Left ventricle myocardium inferior (tissue), 1 donor: ENCODE measurements at regions not wholly inside any gene's neighbourhood (a gene's known extent, or its start where the extent isn't known, plus 50 kb on each side); places are given as distances from the start of the nearest gene placed in this dataset.
"Not testable (repeated sequence)": the region's sequence is repeated elsewhere in the genome, so short reads cannot be mapped to it uniquely, and the experiment has no call there.

Experiments
- DNase-seq: peaks from one replicate; pipeline ENCODE4 v3.0.0-alpha.2; 2020
- H3K27ac ChIP-seq: fragments of 200-600 bp; replicated peaks from 2 replicates; pipeline ENCODE4 v1.8.0; 2021
- H3K27me3 ChIP-seq: fragments of 200-600 bp; 2 replicates; pipeline ENCODE4 v1.8.0; 2021; ENCODE audit warnings: low read depth
- H3K36me3 ChIP-seq: fragments of 200-600 bp; 2 replicates; pipeline ENCODE4 v1.8.0; 2021
- H3K4me1 ChIP-seq: fragments of 200-600 bp; 2 replicates; pipeline ENCODE4 v1.8.0; 2021
- H3K4me3 ChIP-seq: fragments of 200-600 bp; 2 replicates; pipeline ENCODE4 v1.8.0; 2021; ENCODE audit warnings: mild to moderate bottlenecking, moderate library complexity
- H3K9me3 ChIP-seq: fragments of 200-600 bp; replicated peaks from 2 replicates; pipeline ENCODE4 v1.8.0; 2021
- intact Hi-C: fragments of 100-400 bp; cut with micrococcal nuclease; formaldehyde crosslinking; loops from one replicate; pipeline ENCODE4 v1.11.0; 2022
- TF ChIP-seq, protein P1 (sequence below): fragments of 200-600 bp; IDR thresholded peaks from 2 replicates; pipeline ENCODE4 v1.8.0; 2021; ENCODE audit warnings: antibody characterized with exemption, mild to moderate bottlenecking, borderline replicate concordance
- donor health status: DM: no; HTN: yes; CAD: no; lungs with severe emphysema.

DNA sequence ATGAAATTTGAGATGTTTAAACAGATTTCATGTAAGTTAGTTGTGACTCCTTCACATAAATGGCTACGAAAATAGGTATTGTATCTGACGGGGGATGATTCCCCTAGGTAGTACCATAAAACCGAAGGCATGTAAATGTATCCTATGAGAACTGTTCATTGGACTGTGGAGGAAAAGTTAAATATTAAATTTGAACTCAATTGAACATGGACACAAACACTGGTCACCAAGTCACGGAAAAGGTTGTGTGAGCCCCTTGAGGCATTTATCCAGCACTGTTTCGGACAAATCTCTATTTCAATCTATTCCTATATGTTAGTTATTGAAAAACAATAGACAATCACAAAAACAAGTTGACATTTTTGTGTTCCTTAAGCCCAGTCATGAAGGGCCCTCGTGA is 1014.3 kb upstream of the NOVA1 start:
- TF ChIP-seq, protein P1, sequence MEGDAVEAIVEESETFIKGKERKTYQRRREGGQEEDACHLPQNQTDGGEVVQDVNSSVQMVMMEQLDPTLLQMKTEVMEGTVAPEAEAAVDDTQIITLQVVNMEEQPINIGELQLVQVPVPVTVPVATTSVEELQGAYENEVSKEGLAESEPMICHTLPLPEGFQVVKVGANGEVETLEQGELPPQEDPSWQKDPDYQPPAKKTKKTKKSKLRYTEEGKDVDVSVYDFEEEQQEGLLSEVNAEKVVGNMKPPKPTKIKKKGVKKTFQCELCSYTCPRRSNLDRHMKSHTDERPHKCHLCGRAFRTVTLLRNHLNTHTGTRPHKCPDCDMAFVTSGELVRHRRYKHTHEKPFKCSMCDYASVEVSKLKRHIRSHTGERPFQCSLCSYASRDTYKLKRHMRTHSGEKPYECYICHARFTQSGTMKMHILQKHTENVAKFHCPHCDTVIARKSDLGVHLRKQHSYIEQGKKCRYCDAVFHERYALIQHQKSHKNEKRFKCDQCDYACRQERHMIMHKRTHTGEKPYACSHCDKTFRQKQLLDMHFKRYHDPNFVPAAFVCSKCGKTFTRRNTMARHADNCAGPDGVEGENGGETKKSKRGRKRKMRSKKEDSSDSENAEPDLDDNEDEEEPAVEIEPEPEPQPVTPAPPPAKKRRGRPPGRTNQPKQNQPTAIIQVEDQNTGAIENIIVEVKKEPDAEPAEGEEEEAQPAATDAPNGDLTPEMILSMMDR, result no peak
- Histone ChIP-seq H3K36me3 (no peaks in the 10 kb centered on the region), H3K4me1 (no peaks in the 10 kb centered on the region), H3K4me3 (no peak overlapping the region), H3K27ac (no peak overlapping the region), H3K27me3 (no peaks in the 10 kb centered on the region), H3K9me3 (peaks cover 9% of the 10 kb centered on the region)
- intact Hi-C loops, result no loop called here
- no peak for DNase-seq

DNA sequence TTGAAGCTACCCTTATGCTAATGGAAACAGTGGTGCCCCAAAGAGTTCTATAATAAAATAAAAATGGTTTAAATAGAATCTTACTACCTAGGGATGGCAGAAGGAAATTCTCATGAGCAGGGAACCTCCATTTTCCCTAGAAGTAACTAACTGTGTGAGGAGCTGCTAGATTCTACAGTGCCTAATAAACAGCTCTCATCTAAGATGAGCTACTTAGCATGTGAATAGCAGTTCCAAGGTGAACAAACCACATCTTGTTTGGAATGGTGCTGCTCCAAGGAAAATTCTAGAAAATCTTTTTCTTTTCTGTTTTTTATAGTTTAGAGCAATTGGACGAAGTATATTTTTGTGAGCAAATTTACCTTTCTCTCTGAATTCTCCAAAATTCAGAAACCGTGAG is 1015.3 kb upstream of the NOVA1 start:
- TF ChIP-seq, protein P1, result no peak

DNA sequence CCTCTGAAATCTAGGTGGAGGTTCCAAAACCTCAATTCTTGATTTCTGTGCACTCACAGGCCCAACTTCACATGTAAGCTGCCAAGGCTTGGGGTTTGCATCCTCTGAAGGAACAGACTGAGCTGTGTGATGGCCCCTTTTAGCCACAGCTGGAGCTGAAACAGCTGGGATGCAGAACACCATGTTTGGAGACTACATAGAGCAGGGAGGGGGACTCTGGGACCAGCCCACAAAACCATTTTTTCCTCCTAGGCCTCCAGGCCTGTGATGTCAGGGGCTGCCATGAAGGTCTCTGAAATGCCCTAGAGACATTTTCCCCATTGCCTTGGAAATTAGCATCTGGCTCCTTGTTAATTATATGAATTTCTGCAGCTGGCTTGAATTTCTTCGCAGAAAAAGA is 1025.9 kb upstream of the NOVA1 start:
- intact Hi-C loops, result no loop called here
- Histone ChIP-seq H3K9me3 (peaks cover 60% of the 10 kb centered on the region), H3K36me3 (no peaks in the 10 kb centered on the region), H3K27ac (no peak overlapping the region), H3K4me1 (no peaks in the 10 kb centered on the region), H3K27me3 (no peaks in the 10 kb centered on the region), H3K4me3 (no peak overlapping the region)
- DNase-seq, result no peak
- TF ChIP-seq, protein P1, result no peak

More for the DNA sequence above, 1015.3 kb upstream of the NOVA1 start:
- Histone ChIP-seq H3K36me3 (no peaks in the 10 kb centered on the region), H3K4me1 (no peaks in the 10 kb centered on the region), H3K9me3 (peaks cover 9% of the 10 kb centered on the region), H3K4me3 (no peak overlapping the region), H3K27me3 (no peaks in the 10 kb centered on the region), H3K27ac (no peak overlapping the region)
- DNase-seq, result no peak
- intact Hi-C loops, result no loop called here

DNA sequence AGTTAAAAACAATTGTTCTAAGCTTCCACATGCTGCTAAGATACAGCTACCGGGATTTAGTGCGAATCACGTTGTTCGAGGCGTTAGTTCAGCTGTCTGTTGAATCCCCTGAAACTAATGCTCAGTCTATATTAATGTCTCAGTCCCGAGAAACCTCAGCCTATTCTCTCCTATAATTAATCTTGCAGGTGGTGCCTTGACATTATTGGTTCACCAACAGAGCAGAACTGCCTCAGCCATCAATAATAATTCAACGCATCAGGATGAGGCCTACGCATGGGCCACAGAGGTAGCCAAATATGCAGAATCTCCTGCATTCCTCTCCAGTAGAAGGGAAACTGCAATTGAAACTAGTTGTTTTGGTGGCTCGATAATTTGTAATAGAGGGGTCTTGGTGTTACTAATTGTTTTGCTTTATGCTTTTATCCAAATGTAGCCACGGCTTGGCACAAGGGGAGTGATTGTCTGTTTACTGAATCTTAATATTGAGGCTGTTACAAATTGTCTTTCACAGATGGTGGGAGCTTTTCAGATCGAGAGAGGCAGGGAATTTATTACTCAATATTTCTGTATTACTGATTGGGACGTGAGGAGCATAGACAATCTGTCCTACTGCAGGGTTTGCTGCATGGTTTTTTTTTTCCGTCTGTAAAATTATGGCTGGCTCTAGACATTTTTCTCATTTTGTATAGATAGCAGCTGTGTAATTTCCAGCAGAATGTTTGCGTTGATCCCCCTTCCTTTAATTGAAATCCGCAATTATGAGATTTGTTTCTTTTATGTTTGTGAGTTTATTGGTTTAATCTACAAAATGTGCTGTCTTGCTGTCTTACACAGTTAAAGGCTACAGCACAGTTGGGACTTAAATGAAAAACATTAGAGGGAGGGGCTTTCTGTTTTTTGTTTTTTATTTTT is 1036.5 kb upstream of the NOVA1 start:
- DNase-seq, result no peak
- Histone ChIP-seq H3K9me3 (peaks cover 7% of the 10 kb centered on the region), H3K36me3 (no peaks in the 10 kb centered on the region), H3K27me3 (no peaks in the 10 kb centered on the region), H3K27ac (no peak overlapping the region), H3K4me1 (no peaks in the 10 kb centered on the region), H3K4me3 (no peak overlapping the region)
- intact Hi-C loops, result no loop called here
- TF ChIP-seq, protein P1, result no peak

DNA sequence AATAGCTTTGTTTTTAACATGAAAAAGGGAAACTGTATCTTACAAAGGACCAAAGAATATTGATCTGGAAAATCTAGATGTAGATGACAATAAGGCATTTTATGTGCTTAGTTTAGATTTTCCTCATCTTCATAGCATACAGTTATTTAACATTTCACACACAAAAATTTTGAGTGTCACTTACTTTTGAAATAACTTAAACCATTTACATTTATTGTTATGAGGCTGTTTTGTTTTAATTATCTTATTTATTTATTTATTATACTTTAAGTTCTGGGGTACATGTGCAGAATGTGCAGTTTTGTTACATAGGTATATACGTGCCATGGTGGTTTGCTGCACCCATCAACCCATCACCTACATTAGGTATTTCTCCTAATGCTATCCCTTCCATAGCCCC is 1042.9 kb upstream of the NOVA1 start:
- DNase-seq, H3K27ac ChIP-seq, H3K4me1 ChIP-seq, intact Hi-C loops, H3K27me3 ChIP-seq, H3K36me3 ChIP-seq, H3K4me3 ChIP-seq: not testable (repeated sequence)
- peaks cover 43% of the 10 kb centered on the region for H3K9me3 ChIP-seq

DNA sequence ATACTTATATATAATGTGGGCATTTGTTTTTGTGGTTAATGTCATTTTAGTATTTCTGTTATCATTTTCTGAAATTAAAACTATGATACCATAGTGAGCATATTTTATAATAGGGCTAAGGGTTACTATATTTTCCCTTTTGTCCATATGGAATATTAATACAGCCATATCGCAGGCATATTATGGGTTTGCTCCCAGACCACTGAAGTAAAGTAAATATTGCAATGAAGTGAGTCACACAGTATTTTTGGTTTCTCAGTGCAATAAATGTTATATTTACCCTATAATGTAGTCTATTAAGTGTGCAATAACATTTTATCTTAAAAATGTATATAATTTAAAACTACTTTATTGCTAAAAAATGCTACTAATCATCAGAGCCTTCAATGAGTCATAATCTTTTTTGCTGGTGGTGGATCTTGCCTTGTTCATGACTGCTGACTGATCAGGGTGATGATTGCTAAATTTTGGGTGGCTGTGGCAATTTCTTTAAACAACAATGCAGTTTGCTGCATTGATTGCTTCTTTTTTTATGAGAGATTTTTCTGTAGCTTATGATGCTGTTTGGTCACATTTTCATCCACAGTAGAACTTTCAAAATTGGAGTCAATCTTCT is 1044.5 kb upstream of the NOVA1 start:
- DNase-seq, result no peak
- H3K4me1 ChIP-seq, result no peaks in the 10 kb centered on the region
- no peak overlapping the region for H3K27ac ChIP-seq
- H3K4me3 ChIP-seq, result no peak overlapping the region
- TF ChIP-seq, protein P1, result no peak
- H3K36me3 ChIP-seq, result no peaks in the 10 kb centered on the region
- peaks cover 43% of the 10 kb centered on the region for H3K9me3 ChIP-seq
- no peaks in the 10 kb centered on the region for H3K27me3 ChIP-seq
- intact Hi-C loops, result no loop called here
